HEK293T (cell line): ENCODE measurements at regions not wholly inside any gene's neighbourhood (a gene's known extent, or its start where the extent isn't known, plus 50 kb on each side); places are given as distances from the start of the nearest gene placed in this dataset.

Experiments used
- BHLHE40 ChIP-seq: fragments of 450-650 bp; IDR thresholded peaks from 2 replicates; pipeline ENCODE4 v1.6.1; 2016; ENCODE audit warnings: mild to moderate bottlenecking, moderate library complexity, borderline replicate concordance
- FOXK2 ChIP-seq: fragments of 450-650 bp; IDR thresholded peaks from 2 replicates; pipeline ENCODE4 v1.6.1; 2016; ENCODE audit warnings: mild to moderate bottlenecking
- FOXM1 ChIP-seq: fragments of 450-650 bp; IDR thresholded peaks from 2 replicates; pipeline ENCODE4 v1.6.1; 2017; ENCODE audit warnings: mild to moderate bottlenecking, borderline replicate concordance
- HDGF ChIP-seq: fragments of 450-650 bp; IDR thresholded peaks from 2 replicates; pipeline ENCODE4 v1.6.1; 2017; ENCODE audit warnings: antibody characterized with exemption, borderline replicate concordance
- NFRKB ChIP-seq: fragments of 450-650 bp; IDR thresholded peaks from 2 replicates; pipeline ENCODE4 v1.6.1; 2016; ENCODE audit warnings: mild to moderate bottlenecking, moderate library complexity
- SP1 ChIP-seq: fragments of 450-650 bp; IDR thresholded peaks from 2 replicates; pipeline ENCODE4 v1.6.1; 2017
- SUZ12 ChIP-seq: fragments of 450-650 bp; IDR thresholded peaks from 2 replicates; pipeline ENCODE4 v1.6.1; 2016; ENCODE audit warnings: mild to moderate bottlenecking
- TARDBP ChIP-seq: fragments of 450-650 bp; IDR thresholded peaks from 2 replicates; pipeline ENCODE4 v1.6.1; 2016
- ZNF384 ChIP-seq: fragments of 450-650 bp; IDR thresholded peaks from 2 replicates; pipeline ENCODE4 v1.6.1; 2016
- TF ChIP-seq, protein P1 (sequence below): fragments of 450-650 bp; IDR thresholded peaks from 2 replicates; pipeline ENCODE4 v1.6.1; 2016

DNA sequence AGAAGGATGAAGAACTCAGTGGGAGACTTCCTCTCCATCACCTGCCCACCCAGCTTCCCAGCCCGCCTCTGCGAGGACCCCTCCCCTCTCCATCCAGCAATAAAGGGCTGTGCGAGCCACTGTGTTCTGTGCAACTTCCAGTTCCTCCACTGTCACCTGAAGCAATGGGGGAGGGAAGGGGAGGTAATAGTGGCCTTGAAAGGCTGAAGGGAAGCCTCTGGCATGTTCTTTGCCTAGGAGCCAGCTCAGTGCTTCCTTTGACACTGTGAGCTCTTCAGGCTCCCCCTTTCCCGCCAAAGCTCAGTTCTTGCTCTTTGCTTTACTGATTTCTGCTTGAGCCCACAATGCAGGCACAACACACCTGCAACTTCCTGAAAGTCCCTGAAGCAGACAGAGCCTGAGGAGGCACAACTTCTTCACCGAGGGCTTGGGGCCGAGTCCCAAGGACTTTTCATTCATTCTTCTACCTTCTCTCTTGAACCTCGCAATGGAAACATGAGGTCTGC is 73.2 kb upstream of the DOCK9 start:
- TF ChIP-seq, protein P1, sequence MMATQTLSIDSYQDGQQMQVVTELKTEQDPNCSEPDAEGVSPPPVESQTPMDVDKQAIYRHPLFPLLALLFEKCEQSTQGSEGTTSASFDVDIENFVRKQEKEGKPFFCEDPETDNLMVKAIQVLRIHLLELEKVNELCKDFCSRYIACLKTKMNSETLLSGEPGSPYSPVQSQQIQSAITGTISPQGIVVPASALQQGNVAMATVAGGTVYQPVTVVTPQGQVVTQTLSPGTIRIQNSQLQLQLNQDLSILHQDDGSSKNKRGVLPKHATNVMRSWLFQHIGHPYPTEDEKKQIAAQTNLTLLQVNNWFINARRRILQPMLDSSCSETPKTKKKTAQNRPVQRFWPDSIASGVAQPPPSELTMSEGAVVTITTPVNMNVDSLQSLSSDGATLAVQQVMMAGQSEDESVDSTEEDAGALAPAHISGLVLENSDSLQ, result no peak
- no peak for TF ChIP-seq SP1
- no peak for TF ChIP-seq FOXK2
- TF ChIP-seq TARDBP, result no peak
- TF ChIP-seq BHLHE40, result no peak
- no peak for TF ChIP-seq ZNF384
- TF ChIP-seq HDGF, result no peak
- TF ChIP-seq FOXM1, result no peak
- TF ChIP-seq SUZ12, result no peak
- no peak for TF ChIP-seq NFRKB
